MM.1S (cell line): ENCODE measurements at regions not wholly inside any gene's neighbourhood (a gene's known extent, or its start where the extent isn't known, plus 50 kb on each side); places are given as distances from the start of the nearest gene placed in this dataset.
"Not testable (repeated sequence)": the region's sequence is repeated elsewhere in the genome, so short reads cannot be mapped to it uniquely, and the experiment has no call there.

ENCODE experiments used
- DNase-seq: peaks from one replicate; pipeline ENCODE4 v3.0.0-alpha.2; 2015
- H2AFZ ChIP-seq: fragments of 300-600 bp; sonication (generic); 2 replicates; pipeline ENCODE4 v1.6.0; 2016; ENCODE audit warnings: antibody characterized with exemption, low read length
- H3F3A ChIP-seq: fragments of 300-600 bp; sonication (generic); 2 replicates; pipeline ENCODE4 v1.6.1; 2016; ENCODE audit warnings: mild to moderate bottlenecking, antibody characterized with exemption, low read length, moderate library complexity, mixed read lengths; ENCODE audit not compliant: insufficient read depth
- H3K27ac ChIP-seq: fragments of 300-600 bp; sonication (generic); 2 replicates; pipeline ENCODE4 v1.5.1; 2016; ENCODE audit warnings: mild to moderate bottlenecking, low read length
- H3K27me3 ChIP-seq: fragments of 300-600 bp; sonication (generic); replicated peaks from 2 replicates; pipeline ENCODE4 v1.6.0; 2016; ENCODE audit warnings: low read length; ENCODE audit not compliant: insufficient read depth
- H3K36me3 ChIP-seq: fragments of 300-600 bp; sonication (generic); replicated peaks from 2 replicates; pipeline ENCODE4 v1.6.1; 2016; ENCODE audit warnings: mild to moderate bottlenecking, low read length, mixed read lengths; ENCODE audit not compliant: insufficient read depth
- H3K4me1 ChIP-seq: fragments of 300-600 bp; sonication (generic); 2 replicates; pipeline ENCODE4 v1.6.1; 2016; ENCODE audit warnings: low read length, mixed read lengths
- H3K4me2 ChIP-seq: fragments of 300-600 bp; sonication (generic); 2 replicates; pipeline ENCODE4 v1.6.0; 2016; ENCODE audit warnings: low read depth, low read length
- H3K4me3 ChIP-seq: fragments of 300-600 bp; sonication (generic); 2 replicates; pipeline ENCODE4 v1.5.1; 2016; ENCODE audit warnings: low read length, mixed read lengths
- H3K79me2 ChIP-seq: fragments of 300-600 bp; sonication (generic); 2 replicates; pipeline ENCODE4 v1.6.1; 2016; ENCODE audit warnings: mixed run types, low read length, mixed read lengths
- H3K9ac ChIP-seq: fragments of 300-600 bp; sonication (generic); 2 replicates; pipeline ENCODE4 v1.6.1; 2016; ENCODE audit warnings: low read length, mixed read lengths
- H3K9me2 ChIP-seq: fragments of 300-600 bp; sonication (generic); replicated peaks from 2 replicates; pipeline ENCODE4 v1.6.1; 2016; ENCODE audit warnings: mild to moderate bottlenecking, low read length, mixed read lengths; ENCODE audit not compliant: insufficient read depth
- H3K9me3 ChIP-seq: fragments of 300-600 bp; sonication (generic); replicated peaks from 2 replicates; pipeline ENCODE4 v1.6.1; 2016; ENCODE audit warnings: mild to moderate bottlenecking, low read length, mixed read lengths; ENCODE audit not compliant: insufficient read depth
- H4K20me1 ChIP-seq: fragments of 300-600 bp; sonication (generic); 2 replicates; pipeline ENCODE4 v1.6.1; 2016; ENCODE audit warnings: mild to moderate bottlenecking, low read length, moderate library complexity, mixed read lengths; ENCODE audit not compliant: insufficient read depth
- EZH2 ChIP-seq: fragments of 300-600 bp; sonication (generic); optimal IDR thresholded peaks from 2 replicates; pipeline ENCODE3; 2017; ENCODE audit warnings: low read depth, mild to moderate bottlenecking, antibody characterized with exemption, low read length, mixed read lengths
- EZH2phosphoT487 ChIP-seq: fragments of 300-600 bp; sonication (generic); IDR thresholded peaks from 2 replicates; pipeline ENCODE4 v1.6.1; 2018; ENCODE audit warnings: antibody characterized with exemption, low read length
- TF ChIP-seq, protein P1 (sequence below): fragments of 300-600 bp; sonication (generic); IDR thresholded peaks from 2 replicates; pipeline ENCODE4 v1.5.1; 2016; ENCODE audit warnings: antibody characterized with exemption, low read length, mixed read lengths

DNA sequence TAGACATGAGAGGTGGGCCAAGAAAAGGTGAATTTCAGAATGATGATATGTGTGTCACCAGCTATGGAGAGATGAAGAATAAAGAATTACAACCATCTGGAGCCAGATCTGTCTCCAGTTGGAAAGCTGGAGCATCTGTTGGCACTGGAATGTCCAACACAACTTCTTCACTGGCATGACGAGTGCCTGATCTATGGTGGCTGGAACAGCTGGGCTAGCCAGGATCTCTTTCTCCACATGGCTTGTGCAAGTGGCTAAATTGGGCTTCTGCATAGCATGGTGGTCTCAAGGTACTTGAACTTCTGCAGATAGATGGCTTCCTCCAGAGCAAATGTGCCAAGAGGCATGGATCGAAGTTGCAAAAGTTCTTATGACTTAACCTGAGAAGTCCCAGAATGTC, 256.1 kb upstream of the NCAM1 start:
- Histone ChIP-seq H3K27me3 (no peaks in the 10 kb centered on the region), H3K4me1 (no peaks in the 10 kb centered on the region), H4K20me1 (no peaks in the 10 kb centered on the region), H3K4me3 (no peak overlapping the region), H3K27ac (no peak overlapping the region), H3K9me3 (no peaks in the 10 kb centered on the region), H3F3A (no peaks in the 10 kb centered on the region), H3K9me2 (no peaks in the 10 kb centered on the region), H2AFZ (no peak overlapping the region), H3K79me2 (no peaks in the 10 kb centered on the region), H3K4me2 (no peak overlapping the region), H3K36me3 (no peaks in the 10 kb centered on the region), H3K9ac (no peak overlapping the region)
- TF ChIP-seq, protein P1, sequence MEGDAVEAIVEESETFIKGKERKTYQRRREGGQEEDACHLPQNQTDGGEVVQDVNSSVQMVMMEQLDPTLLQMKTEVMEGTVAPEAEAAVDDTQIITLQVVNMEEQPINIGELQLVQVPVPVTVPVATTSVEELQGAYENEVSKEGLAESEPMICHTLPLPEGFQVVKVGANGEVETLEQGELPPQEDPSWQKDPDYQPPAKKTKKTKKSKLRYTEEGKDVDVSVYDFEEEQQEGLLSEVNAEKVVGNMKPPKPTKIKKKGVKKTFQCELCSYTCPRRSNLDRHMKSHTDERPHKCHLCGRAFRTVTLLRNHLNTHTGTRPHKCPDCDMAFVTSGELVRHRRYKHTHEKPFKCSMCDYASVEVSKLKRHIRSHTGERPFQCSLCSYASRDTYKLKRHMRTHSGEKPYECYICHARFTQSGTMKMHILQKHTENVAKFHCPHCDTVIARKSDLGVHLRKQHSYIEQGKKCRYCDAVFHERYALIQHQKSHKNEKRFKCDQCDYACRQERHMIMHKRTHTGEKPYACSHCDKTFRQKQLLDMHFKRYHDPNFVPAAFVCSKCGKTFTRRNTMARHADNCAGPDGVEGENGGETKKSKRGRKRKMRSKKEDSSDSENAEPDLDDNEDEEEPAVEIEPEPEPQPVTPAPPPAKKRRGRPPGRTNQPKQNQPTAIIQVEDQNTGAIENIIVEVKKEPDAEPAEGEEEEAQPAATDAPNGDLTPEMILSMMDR = no peak
- TF ChIP-seq EZH2phosphoT487 (no peak), EZH2 (no peak)
- no peak for DNase-seq

DNA sequence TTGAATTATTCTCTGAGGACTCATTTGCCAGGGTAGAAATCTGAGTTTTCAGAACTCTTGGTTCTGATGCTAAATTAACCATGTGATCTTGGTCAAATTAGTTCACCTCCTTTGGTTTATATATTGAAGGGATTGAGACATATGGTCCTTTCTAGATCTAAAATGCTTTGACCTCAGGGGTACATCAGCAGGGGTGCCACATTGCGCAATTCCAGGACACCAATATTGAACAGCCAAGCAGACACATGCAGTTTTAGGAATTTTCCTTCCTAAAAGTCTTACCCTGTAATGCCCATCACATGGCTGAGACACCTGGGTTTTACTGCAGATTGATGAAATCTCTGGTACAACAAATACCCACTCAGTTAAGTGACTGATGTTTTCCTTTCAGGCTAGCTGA, 254.4 kb upstream of the NCAM1 start:
- Histone ChIP-seq H4K20me1 (no peaks in the 10 kb centered on the region), H3K27ac (no peak overlapping the region), H3K4me1 (no peaks in the 10 kb centered on the region), H3K36me3 (no peaks in the 10 kb centered on the region), H3K4me2 (no peak overlapping the region), H3K4me3 (no peak overlapping the region), H3K9ac (no peak overlapping the region), H3F3A (no peaks in the 10 kb centered on the region), H2AFZ (no peak overlapping the region), H3K27me3 (no peaks in the 10 kb centered on the region), H3K9me2 (no peaks in the 10 kb centered on the region), H3K79me2 (no peaks in the 10 kb centered on the region), H3K9me3 (no peaks in the 10 kb centered on the region)
- TF ChIP-seq, protein P1 = no peak
- TF ChIP-seq EZH2 (no peak), EZH2phosphoT487 (no peak)
- DNase-seq = no peak

DNA sequence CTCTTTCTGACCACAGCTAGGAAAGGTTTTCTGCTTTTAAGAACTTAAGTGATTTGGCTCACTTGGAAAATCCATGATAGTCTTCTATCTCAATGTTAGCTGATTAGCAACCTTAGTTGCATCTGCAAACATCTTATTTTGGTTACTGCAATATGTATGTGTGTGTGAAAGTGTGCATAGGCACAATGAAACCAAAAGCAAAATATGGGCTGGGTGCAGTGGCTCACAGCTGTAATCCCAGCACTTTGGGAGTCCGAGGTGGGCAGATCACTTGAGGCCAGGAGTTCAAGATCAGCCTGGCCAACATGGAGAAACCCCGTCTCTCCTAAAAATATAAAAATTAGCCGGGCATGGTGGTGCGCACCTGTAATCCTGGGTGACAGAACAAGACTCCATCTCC, 246.9 kb upstream of the NCAM1 start:
- not testable (repeated sequence) for H3K9me3 ChIP-seq, H3K36me3 ChIP-seq, H3K4me1 ChIP-seq, H2AFZ ChIP-seq, H3K4me2 ChIP-seq, H3F3A ChIP-seq, H3K27ac ChIP-seq, H3K9me2 ChIP-seq, H3K79me2 ChIP-seq, H3K4me3 ChIP-seq, H4K20me1 ChIP-seq, H3K9ac ChIP-seq, DNase-seq, H3K27me3 ChIP-seq

DNA sequence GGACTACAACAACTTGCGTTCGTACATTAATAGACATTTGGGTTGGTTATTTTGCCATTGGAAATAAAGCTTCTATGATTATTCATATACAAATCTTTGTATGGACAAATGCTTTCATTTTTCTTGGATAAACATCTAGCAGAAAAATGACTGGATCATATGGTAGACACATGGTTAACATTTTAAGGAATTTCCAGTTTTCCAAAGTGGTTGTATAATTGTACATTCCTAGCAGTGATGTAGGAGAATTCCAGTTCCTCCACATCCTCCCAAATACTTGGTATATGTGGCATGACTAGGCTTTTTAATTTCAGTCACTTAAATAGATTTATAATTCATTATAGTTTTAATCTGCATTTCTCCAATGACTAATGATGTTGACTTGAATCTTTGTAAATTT, 246.2 kb upstream of the NCAM1 start:
- H3K27me3 ChIP-seq = no peaks in the 10 kb centered on the region
- no peaks in the 10 kb centered on the region for H3K9me3 ChIP-seq
- no peak overlapping the region for H3K4me2 ChIP-seq
- no peaks in the 10 kb centered on the region for H3K4me1 ChIP-seq
- no peak overlapping the region for H2AFZ ChIP-seq
- no peak overlapping the region for H3K4me3 ChIP-seq
- no peaks in the 10 kb centered on the region for H3K9me2 ChIP-seq
- H4K20me1 ChIP-seq = no peaks in the 10 kb centered on the region
- no peak for TF ChIP-seq EZH2phosphoT487
- TF ChIP-seq, protein P1 = no peak
- no peak for TF ChIP-seq EZH2
- no peak overlapping the region for H3K9ac ChIP-seq
- H3F3A ChIP-seq = no peaks in the 10 kb centered on the region
- no peaks in the 10 kb centered on the region for H3K79me2 ChIP-seq
- H3K27ac ChIP-seq = no peak overlapping the region
- no peak for DNase-seq
- H3K36me3 ChIP-seq = no peaks in the 10 kb centered on the region
